ENCODE measurements at regions not wholly inside any gene's neighbourhood (a gene's known extent, or its start where the extent isn't known, plus 50 kb on each side); places are given as distances from the start of the nearest gene placed in this dataset.

DNA sequence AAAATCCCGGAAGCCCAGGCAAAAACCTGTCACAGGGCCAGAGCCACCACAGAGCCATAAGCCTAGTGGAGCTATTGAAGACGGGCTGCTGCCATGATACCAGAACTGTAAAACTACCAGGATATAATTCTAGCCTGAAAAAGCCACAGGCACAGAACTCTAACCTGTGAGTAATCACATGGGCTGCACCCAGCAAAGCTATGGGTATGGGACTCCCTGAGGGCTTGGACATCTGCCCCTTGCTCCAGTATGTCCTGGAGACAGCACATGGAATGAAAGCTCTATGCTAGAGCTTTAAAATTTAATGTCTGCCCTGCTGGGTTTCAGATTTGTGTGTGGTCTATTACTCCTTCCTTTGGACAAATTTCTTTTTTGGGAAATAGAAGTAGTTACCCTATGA, 2183.6 kb upstream of the CELF4 start:
- H2AFZ ChIP-seq (ENCODE audit: low read depth, low read length, severe bottlenecking), result no peak overlapping the region
- no peaks in the 10 kb centered on the region for H4K20me1 ChIP-seq (ENCODE audit: low read depth, low read length)
- H3F3A ChIP-seq (ENCODE audit: insufficient read depth), result no peaks in the 10 kb centered on the region
- no peak overlapping the region for H3K4me3 ChIP-seq (ENCODE audit: insufficient read depth, low read length, poor library complexity, severe bottlenecking)
- no peak overlapping the region for H3K27ac ChIP-seq (ENCODE audit: low read depth, low read length)
- no peaks in the 10 kb centered on the region for H3K27me3 ChIP-seq (ENCODE audit: low read length)
- TF ChIP-seq, protein P1, sequence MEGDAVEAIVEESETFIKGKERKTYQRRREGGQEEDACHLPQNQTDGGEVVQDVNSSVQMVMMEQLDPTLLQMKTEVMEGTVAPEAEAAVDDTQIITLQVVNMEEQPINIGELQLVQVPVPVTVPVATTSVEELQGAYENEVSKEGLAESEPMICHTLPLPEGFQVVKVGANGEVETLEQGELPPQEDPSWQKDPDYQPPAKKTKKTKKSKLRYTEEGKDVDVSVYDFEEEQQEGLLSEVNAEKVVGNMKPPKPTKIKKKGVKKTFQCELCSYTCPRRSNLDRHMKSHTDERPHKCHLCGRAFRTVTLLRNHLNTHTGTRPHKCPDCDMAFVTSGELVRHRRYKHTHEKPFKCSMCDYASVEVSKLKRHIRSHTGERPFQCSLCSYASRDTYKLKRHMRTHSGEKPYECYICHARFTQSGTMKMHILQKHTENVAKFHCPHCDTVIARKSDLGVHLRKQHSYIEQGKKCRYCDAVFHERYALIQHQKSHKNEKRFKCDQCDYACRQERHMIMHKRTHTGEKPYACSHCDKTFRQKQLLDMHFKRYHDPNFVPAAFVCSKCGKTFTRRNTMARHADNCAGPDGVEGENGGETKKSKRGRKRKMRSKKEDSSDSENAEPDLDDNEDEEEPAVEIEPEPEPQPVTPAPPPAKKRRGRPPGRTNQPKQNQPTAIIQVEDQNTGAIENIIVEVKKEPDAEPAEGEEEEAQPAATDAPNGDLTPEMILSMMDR (IDR thresholded peaks at IDR 0.05; ENCODE audit: insufficient read depth, low read length, poor library complexity, severe bottlenecking), result no peak
- TF ChIP-seq EZH2phosphoT487 (conservative IDR thresholded peaks at IDR 0.05; ENCODE audit: low read length), result no peak
- no peak overlapping the region for H3K4me2 ChIP-seq (ENCODE audit: low read depth, low read length, poor library complexity, severe bottlenecking)
- no peaks in the 10 kb centered on the region for H3K9me2 ChIP-seq (replicated peaks; ENCODE audit: insufficient read depth, low read length)
- H3K9me3 ChIP-seq (ENCODE audit: insufficient read depth, low read length), result peaks cover 8% of the 10 kb centered on the region; the same call in 1 of the 2 replicates
- H3K79me2 ChIP-seq (ENCODE audit: insufficient read depth, low read length), result no peaks in the 10 kb centered on the region
- no peak overlapping the region for H3K9ac ChIP-seq (ENCODE audit: low read length)
- H3K36me3 ChIP-seq (ENCODE audit: low read length), result no peaks in the 10 kb centered on the region

DNA sequence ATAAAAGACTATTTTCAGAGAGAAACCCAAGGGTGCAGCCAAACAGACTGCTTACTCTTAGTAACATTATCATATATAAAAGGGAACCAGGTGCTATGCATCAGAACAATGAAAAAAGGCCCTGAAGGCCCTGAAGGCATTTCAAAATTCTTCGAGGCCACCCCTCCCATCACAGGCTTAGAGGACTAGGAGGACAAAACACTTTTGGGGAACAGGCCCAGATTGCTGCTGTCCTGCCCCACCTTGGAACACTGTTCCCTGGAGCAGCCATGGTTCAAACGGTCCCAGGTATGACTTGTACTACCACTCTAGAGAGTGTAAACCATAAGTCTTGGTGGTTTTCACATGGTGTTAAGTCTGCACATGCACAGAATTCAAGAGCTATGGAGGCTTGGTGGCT, 2183.1 kb upstream of the CELF4 start:
- H3K9ac ChIP-seq (ENCODE audit: low read length), result no peak overlapping the region
- peaks cover 12% of the 10 kb centered on the region; the same call in 1 of the 2 replicates for H3K9me3 ChIP-seq (ENCODE audit: insufficient read depth, low read length)
- no peaks in the 10 kb centered on the region for H3K9me2 ChIP-seq (replicated peaks; ENCODE audit: insufficient read depth, low read length)
- H3F3A ChIP-seq (ENCODE audit: insufficient read depth), result no peaks in the 10 kb centered on the region
- H2AFZ ChIP-seq (ENCODE audit: low read depth, low read length, severe bottlenecking), result no peak overlapping the region
- no peaks in the 10 kb centered on the region for H4K20me1 ChIP-seq (ENCODE audit: low read depth, low read length)
- H3K4me3 ChIP-seq (ENCODE audit: insufficient read depth, low read length, poor library complexity, severe bottlenecking), result no peak overlapping the region
- H3K27me3 ChIP-seq (ENCODE audit: low read length), result no peaks in the 10 kb centered on the region
- no peaks in the 10 kb centered on the region for H3K79me2 ChIP-seq (ENCODE audit: insufficient read depth, low read length)
- TF ChIP-seq, protein P1 (IDR thresholded peaks at IDR 0.05; ENCODE audit: insufficient read depth, low read length, poor library complexity, severe bottlenecking), result no peak
- no peak for TF ChIP-seq EZH2phosphoT487 (conservative IDR thresholded peaks at IDR 0.05; ENCODE audit: low read length)
- H3K4me2 ChIP-seq (ENCODE audit: low read depth, low read length, poor library complexity, severe bottlenecking), result no peak overlapping the region
- H3K36me3 ChIP-seq (ENCODE audit: low read length), result no peaks in the 10 kb centered on the region
- H3K27ac ChIP-seq (ENCODE audit: low read depth, low read length), result no peak overlapping the region

DNA sequence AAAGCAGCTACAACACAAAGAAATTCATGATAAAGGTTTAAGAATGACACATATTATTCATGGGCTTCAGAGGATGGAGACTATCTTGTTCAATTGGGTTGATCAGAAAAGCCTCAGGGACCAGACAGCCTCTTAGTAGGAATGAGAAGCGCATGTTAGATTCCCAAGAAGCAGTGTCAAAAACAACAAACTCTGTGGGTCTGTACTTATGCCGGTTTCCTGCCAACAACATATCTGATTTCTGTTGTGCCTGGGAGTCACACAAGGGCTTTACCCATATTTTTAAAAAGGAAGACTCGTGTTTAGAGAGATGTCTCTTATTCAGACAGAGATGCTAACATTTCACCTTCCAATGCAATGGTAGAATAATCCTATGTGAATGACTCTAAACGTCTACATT, 2180.6 kb upstream of the CELF4 start:
- H2AFZ ChIP-seq (ENCODE audit: low read depth, low read length, severe bottlenecking), result no peak overlapping the region
- no peaks in the 10 kb centered on the region for H4K20me1 ChIP-seq (ENCODE audit: low read depth, low read length)
- TF ChIP-seq, protein P1 (IDR thresholded peaks at IDR 0.05; ENCODE audit: insufficient read depth, low read length, poor library complexity, severe bottlenecking), result no peak
- TF ChIP-seq EZH2phosphoT487 (conservative IDR thresholded peaks at IDR 0.05; ENCODE audit: low read length), result no peak
- no peaks in the 10 kb centered on the region for H3K27me3 ChIP-seq (ENCODE audit: low read length)
- no peaks in the 10 kb centered on the region for H3F3A ChIP-seq (ENCODE audit: insufficient read depth)
- H3K4me3 ChIP-seq (ENCODE audit: insufficient read depth, low read length, poor library complexity, severe bottlenecking), result no peak overlapping the region
- no peak overlapping the region for H3K9ac ChIP-seq (ENCODE audit: low read length)
- H3K79me2 ChIP-seq (ENCODE audit: insufficient read depth, low read length), result no peaks in the 10 kb centered on the region
- no peaks in the 10 kb centered on the region for H3K36me3 ChIP-seq (ENCODE audit: low read length)
- H3K27ac ChIP-seq (ENCODE audit: low read depth, low read length), result no peak overlapping the region
- 0 out of 2 replicates have a peak, but pooled peaks cover 14% of the 10 kb centered on the region for H3K9me3 ChIP-seq (ENCODE audit: insufficient read depth, low read length)
- no peak overlapping the region for H3K4me2 ChIP-seq (ENCODE audit: low read depth, low read length, poor library complexity, severe bottlenecking)
- no peaks in the 10 kb centered on the region for H3K9me2 ChIP-seq (replicated peaks; ENCODE audit: insufficient read depth, low read length)

Measured in SU-DHL-6 (cell line).